Activated CD4-positive, alpha-beta T cell treated with anti-CD3 and anti-CD28 coated beads, Interleukin-2, Interleukin-6, amounts not matched to agents 100 ng/mL and 50 ng/mL, durations not matched to agents 16 hours and 8 hours (primary cell): ENCODE measurements at regions not wholly inside any gene's neighbourhood (a gene's known extent, or its start where the extent isn't known, plus 50 kb on each side); places are given as distances from the start of the nearest gene placed in this dataset.
"Not testable (repeated sequence)": the region's sequence is repeated elsewhere in the genome, so short reads cannot be mapped to it uniquely, and the experiment has no call there.

Experiments
- DNase-seq: peaks from one replicate; pipeline ENCODE4 v3.0.0-alpha.2; 2020

DNA sequence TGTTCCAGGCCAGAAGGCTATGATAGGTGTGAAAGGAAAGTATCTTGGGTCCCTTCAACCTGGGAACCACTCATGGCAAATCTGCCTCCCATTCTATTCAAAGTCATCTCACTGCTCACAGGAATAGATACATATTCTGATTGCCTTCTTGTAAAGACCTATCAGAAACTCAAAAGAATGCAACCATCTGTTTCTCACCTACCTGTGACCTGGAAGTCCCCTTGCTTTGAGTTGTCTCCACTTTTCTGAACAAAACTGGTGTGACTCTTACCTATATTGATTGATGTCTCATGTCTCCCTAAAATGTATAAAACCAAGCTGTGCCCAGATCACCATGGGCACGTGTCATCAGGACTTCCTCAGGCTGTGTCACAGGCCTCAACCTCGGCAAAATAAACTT is 1149.3 kb downstream of the NSUN3 start:
- DNase-seq = no peak

DNA sequence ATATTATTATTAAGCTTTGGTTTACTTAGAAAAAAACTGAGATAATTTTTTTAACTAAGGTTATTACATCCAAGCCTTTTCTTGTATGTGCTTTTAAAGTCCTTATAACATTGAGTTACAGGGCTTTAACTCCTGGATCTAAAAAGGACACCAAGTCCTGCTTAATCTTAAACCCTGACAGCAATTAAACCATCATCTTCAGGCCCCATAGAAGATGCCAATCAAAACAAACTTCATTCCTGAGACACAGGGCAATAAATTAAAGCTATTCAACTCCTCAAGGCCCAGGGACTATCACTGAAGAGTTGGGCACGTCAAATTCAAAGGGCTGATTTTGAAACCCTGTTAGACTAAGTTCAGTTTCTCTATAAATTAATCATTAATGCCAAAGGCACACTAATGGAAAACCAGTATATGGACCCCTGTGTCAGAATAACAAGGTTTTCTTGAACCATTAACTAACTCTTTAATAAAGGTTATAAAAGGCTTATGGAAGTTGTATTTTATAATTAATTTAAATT is 1152.6 kb downstream of the NSUN3 start:
- DNase-seq = no peak

DNA sequence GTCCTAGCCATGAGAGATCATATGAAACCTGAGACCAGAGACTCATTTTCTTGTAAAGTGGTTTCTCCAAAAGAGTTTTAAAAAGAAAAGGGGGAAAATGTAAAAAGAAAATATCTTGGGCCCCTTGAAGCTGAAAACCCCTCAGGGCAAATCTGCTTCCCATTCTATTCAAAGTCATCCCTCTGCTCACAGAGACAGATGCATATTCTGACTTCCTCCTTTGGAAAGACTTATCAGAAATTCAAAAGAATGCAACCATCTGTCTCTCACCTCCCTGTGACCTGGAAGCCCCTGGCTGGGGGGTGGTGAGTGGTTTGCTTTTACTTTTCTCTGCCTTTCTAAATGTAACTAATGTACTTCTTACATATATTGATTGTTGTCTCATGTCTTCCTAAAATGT is 1154.8 kb downstream of the NSUN3 start:
- DNase-seq = no peak

DNA sequence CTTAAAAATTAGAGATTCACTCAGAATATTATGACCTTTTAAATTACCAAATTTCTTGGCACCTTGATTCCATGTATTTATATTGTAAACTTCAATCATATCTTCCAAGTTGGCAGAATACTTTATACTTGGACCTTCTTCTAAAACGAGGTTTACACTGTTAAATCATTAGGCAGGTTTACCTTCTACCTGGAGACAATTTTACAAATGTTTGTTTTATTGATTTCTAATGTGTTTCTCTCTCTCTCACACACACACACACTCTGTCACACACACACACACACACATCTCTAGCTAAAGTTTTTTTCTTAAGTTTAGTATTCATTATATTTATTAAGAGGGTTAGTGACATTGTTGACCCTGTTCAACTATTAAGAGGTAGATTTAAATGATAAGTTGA is 1155.6 kb downstream of the NSUN3 start:
- no peak for DNase-seq

DNA sequence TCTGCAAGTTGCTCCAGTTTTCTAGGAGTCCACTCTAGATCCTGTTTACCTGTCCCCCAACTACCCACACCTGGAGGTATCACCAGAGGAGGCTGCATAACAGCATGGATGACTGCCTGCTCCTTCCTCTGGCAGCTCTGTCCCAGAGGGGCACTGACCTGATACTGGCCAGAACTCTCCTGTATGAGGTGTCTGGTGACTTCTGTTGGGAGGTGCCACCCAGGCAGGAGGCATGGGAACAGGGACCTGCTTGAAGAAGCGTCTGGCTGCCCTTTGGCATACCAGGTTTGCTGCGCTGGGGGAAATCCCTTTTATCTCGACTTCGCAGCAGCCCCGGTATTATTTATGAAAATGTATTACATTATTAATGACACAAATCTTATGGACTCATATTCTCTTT is 1163.6 kb downstream of the NSUN3 start:
- no peak for DNase-seq

DNA sequence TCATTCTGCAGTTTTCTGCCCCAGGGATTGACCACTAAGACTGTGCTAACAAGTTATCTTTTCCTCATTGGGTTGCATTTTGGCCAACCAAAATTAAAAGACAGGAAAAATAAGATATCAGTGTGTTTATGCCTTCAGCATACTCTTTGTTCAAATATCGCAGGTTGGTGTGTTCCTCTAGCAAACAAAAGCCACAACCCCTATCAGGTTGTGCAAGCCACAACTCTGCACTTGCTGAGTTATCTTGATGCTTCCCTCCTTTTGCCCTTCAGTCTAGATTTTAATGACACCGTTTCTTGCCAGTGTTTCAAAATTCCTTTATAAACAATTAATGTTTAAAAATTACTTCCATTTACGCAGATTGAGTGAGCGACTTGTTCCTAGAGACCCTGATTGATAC is 1164.2 kb downstream of the NSUN3 start:
- no peak for DNase-seq

DNA sequence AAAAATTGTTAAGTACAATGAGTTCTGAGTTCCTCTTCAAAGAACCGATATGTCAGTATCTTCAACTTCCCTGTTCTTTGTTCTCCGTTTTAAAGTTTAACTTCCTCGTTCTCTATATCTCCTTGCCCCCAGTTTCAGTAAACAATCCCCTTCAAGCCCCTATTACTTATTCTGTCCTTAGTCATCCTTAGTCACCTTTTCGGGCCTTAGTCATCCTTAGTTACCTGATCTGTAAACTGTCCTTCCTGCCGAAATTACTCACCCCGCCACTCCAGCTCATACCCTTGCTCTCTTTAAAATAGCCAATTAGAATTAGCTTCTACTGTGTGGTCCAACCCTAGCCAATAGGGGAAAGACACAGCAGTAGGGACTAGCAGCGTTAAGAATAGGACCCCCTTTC is 1165.6 kb downstream of the NSUN3 start:
- DNase-seq = no peak

DNA sequence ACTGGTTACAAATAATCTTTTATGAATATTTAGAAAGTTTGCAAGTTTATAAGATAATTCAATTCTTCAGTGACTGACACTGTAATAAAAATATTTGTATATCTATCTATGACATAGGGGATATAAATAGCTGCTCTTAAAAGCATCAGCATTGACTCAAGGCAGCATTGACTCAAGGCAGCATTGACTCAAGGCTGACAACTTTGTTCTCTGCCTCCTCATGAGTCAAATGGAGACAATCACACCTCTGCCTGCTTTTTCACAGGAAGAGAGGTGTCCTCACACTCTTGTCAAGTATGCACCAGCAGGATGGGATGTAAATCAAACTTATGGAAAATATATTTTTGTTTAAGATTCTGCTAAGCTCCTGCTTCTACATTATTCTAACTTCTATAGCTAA is 1173.1 kb downstream of the NSUN3 start:
- DNase-seq = no peak

DNA sequence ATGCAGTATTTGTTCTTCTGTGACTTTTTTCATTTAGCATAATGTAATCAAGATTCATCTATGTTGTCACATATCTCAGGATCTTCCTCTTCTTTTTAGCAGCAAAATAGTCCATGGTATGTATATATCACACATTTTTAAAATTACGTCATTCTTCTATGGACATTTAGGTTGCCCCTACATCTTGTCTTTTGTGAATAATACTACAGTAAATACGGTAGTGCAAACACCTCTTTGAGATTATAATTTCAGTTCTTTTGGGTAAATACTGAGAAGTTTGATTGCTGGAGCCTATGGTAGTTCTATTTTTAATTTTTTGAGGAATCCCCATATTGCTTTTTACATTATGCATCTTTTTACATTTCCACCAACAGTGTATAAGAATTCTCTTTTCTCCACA is 1174.9 kb downstream of the NSUN3 start:
- no peak for DNase-seq

DNA sequence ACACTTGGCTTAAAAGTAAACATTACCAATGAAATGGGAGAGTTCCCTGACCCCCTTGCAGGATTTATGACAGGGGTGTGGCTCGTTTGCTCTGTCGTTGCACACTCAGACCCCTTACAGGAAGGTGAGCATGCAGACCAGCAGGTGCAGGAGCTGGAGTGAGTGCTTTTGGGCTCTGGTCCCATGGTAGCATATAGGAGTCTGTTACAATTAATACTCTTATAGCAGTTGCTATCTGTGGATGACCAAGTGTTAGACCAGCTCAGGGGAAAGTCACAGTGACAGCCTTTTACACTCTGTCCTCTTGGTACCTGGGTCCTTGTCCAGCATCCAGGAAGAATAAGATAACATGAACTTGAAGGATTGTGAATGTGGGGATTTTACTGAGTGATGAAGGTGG is 1177.5 kb downstream of the NSUN3 start:
- no peak for DNase-seq

DNA sequence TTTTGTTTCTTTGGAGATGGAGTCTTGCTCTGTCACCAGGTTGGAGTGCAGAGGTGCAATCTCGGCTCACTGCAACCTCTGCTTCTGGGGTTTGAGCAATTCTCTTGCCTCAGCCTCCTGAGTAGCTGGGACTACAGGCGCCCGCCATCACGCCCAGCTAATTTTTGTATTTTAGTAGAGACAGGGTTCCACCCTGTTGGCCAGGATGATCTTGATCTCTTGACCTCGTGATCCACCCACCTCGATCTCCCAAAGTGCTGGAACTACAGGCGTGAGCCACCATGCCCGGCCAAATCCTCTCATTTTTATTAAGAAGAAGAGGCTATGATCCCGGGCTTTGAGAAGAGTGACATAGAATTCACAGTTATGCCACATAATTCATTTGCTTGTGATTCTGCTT is 1178.4 kb downstream of the NSUN3 start:
- not testable (repeated sequence) for DNase-seq

DNA sequence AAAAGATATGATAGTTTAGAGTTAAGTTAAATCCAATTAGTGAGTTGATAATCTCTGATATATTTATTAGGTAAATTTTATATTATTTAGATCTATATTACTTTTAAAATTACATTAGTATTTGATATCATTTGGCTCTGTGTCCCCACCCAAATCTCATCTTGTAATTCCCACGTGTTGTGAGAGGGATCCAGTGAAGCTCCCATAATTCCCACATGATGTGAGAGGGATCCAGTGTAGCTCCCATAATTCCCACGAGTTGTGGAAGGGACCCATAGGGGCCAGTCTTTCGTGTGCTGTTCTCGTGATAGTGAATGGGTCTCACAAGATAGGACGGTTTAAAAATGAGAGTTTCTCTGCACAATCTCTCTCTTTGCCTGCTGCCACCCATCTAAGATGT is 1183.6 kb downstream of the NSUN3 start:
- no peak for DNase-seq

DNA sequence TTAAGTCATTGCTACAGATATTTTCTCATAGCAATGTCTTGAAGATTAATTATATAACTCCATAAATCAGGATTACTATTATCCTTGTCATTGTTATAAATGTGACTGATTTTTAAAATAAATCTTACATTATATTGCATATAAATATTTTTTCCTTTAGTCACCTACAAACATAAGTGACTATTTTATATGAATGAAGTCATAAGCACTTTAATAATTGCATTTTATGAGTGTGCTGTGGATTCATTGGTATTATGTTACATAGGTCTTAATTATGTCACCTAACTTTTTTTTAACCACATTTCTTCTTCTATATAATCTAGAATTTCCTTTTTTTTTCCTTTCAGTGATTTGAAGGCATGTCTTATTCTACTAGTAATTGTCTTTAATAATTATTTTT is 1191.2 kb downstream of the NSUN3 start:
- no peak for DNase-seq

DNA sequence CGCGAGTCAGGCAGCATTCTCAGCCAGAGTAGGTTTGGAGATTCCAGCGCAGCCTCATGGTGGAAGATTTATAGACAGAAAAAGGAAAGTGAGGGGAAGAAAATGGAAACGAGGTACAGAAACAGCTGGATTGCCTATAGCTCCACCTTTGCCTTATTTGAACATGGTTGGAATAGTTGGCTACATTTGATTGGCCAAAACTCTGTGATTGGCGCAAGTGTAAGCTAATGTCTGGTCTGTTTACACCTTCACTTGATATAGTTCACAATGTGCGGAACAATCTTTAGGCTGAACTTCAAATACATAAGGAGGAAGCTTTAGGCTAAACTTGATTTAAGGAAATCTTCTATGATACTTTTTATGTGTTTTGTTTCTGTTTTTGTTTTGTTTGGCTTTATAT is 1191.9 kb downstream of the NSUN3 start:
- no peak for DNase-seq

DNA sequence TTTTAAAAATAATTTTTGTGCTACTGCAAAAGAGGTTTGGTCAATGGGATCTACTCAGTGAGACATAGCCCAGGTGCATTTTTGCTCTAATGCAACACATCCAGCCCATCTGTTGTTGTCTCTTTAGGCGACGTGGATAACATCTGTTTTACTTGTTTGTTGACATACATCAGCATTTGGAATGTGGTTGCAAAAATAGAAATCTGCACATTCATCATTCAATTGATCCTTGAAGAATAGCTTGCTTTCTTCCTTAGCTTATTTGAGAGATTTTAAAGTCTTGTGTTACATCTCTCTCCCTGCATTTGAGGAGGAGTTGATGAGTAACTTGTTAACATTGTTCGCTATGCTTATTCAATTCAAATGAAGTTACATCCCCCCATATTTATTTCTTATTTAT is 1202.3 kb downstream of the NSUN3 start:
- DNase-seq = no peak

DNA sequence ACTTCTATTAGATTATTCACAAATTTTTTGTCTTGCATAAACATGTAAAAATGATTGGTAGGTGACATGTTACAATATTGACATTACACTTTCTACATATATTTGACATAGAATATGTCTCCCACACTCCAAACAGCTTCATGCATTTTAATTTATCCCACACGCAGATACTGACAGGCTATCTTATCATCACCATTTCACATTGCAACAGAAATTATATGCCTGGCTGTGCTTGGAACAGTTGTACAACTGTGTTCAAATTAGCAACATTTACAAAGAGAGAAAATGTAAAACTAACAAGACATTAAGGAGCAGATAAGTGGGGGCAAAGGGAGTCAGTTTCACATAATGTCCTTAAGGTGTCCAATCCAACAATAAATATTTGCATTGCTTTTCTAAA is 1208.5 kb downstream of the NSUN3 start:
- DNase-seq = no peak

DNA sequence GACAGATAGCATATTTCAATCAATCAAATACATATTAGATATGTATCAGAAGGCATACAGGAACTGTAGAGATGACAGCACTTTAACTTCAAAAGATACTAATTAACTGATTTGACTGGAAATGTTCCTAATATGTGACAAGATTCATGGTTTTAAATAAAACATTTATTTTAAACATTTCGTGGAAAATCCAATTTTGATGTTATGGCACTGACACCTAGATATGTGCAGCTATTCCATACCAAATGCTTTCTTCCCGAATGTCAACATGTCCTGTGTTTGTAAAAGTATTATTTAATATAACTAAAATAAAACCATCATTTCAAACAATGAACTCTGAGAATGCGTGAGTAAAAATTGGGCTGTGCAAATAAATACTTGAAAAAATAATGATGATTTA is 1209.3 kb downstream of the NSUN3 start:
- no peak for DNase-seq

DNA sequence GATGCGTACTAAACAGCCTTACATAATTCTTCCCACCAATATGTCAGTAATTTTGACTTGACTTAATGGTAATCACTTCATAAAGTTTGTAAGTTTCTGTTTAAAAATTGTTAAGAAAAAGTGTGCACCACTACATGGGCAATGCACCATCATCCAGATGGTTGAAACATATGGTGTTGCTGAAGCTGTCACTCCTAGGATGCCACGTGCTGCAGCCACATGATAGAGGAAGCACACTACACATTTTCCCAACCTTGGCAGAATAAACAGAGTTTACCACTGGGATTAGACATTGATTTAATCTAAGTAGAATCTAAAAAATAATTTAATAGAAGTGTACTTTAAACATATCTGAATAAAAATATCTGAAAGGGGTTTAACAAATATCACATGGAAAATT is 1209.9 kb downstream of the NSUN3 start:
- no peak for DNase-seq

DNA sequence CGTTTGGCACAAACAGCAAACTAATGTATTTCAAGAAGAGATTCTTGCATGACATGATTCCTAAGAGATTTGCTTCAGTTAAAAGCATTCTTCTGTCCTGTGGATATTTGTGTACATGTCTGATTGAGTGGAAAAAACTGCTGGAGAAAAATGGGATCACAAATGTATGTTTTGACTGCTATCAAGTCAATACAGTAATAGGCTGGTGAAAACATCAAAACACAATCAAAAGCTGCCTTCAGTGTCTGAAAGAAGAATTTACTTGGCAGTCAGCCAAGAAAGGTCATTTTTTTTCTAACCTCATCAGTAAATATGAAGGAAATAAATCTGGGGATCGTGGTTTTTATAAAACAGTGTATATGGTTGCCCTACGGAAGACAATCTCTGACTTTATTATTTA is 1214.8 kb downstream of the NSUN3 start:
- DNase-seq = no peak

DNA sequence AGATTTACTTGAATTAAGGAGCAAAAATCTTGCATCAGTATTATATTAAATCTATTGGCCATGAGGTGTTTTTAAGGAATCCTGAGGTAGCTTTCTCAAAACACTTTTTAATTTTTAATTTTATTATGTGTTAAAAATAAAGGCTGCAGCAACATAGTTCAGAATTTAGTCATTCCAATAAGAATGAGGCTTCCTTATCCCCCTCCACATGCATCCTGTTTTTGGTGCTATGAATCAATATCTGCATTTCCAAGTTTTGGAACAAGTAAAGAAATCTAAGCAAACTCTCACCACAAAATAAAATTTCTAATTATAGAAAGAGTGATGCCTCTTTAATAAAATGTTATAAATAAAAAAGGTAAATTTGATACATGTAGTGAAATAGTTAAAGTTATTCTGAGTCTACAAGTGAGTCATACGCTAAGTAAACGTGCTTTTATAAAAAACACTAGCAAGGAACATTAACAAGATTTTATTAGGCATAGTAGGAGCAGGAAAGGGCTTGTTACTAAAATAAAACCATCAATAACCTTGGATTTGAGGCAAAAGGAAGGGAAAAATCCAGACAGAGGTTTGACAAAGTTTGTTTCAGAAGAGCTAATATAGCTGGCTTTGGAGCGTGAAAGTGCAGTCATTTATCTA is 1218.0 kb downstream of the NSUN3 start:
- DNase-seq = no peak

DNA sequence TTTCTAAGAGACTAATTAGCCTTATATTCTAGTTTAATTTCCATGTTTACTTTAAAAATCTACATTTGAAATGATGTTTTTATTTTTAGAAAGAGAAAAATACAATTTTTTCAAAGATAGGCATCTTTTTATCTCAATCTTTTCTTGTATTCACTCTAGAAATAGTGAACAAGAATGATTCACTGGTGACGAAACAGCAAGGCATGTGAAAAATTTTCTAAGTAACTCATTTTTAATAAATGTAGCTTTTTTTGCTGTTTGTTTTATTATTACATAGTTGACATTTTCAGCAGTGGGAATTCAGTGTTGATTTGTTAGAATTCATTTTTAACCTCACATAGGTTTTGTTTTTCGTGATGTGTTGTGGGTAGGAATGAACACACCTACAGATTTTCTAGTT is 1226.4 kb downstream of the NSUN3 start:
- DNase-seq = no peak

DNA sequence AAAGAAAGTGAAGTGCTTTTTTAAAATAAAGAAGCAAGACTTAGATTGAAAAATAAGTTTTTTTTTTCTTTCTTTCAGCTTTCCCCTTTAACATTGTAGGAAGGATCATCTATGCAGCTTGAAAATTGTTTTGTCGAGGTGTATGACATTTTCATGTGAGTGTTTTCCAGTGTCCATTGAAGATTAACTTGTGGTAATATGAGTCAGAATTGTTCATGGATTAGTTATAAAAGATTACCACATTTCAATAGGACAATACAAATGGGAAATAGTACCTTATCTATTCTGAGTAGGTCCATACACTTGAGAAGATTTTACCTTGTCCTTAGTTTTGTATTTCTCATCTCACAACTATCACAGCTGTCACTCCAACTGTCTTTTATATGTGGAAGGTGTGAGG is 1234.7 kb downstream of the NSUN3 start:
- no peak for DNase-seq

DNA sequence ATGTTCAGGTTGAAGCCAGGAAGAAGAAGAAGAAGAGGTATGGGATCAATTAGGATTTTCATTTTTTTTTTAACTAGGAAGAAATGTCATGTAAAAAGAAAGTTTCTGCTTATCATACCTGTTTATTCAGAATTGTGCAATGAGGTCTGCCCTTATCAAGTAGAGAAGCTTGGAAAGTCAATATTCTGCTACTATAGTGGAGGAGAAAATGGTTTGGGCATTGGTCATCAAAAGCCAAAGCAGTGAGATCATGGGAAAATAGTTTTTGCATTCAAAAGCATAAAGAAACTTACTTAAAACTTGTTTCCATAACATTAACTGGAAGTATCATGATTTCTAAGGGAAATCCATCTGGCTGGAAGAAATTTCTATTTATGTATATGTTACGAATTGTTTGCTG is 1239.2 kb downstream of the NSUN3 start:
- no peak for DNase-seq

DNA sequence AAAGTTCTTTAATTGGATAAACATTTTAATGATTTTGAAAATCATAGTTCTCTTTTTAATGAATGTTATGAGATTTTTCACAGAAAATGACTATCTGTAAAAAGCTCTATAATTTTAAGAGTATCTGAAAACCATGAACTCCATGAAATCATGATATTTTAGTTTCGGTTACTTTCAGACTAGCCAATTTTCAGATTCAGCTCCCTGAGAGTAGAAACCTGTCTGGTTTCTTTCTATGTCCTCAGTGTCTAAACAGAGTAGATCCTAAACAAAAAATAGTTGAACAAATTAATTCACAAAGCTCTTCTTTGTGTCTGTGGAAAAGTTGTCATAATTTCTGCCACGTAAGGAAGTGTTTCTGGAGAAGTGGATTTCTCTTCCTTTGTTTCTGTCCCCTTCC is 1247.7 kb downstream of the NSUN3 start:
- DNase-seq = no peak

DNA sequence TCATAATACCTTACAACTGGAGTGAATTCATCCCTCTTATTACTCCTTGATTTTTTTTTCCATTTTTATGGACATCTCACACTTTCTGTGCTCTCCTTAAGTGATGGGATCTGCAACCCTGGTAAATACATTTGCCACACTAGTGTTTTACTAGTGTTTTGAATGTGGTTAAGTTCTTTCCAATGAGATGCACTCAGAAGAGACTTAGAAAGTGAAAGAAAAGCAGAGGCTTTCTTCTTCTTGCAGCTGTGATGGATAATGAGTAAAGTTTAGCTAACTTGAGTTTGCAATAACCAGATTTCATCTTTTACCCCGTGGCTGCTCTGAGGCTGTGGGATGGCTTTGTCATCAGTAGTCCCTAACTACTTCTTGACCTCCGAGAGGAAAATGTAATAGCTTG is 1248.4 kb downstream of the NSUN3 start:
- DNase-seq = no peak

DNA sequence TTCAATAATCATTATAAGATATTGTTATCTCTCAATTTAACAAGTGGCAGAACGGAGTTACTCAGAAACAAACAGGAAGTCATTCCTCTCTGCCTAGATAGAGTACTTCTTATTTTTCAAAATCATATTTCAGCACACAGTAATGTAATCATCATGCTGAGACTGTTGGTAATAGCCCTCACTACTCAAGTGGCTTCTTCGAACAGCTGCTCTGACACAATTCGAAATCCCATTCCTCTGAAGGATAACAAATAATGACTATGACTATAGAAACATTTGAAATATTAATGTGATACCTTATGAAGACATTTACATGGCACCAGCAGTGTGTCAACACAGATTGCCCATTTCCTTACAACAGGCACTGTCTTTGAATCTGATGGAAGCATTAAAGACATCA is 1249.8 kb downstream of the NSUN3 start:
- no peak for DNase-seq
